Spleen (tissue), 7 donors: ENCODE measurements at regions not wholly inside any gene's neighbourhood (a gene's known extent, or its start where the extent isn't known, plus 50 kb on each side); places are given as distances from the start of the nearest gene placed in this dataset.

Experiments used
- POLR2A ChIP-seq, 3 donors: fragments of 450-650 bp; IDR thresholded peaks; one replicate each; pipeline ENCODE4 v1.5.1; 2017; ENCODE audit warnings: antibody characterized with exemption in 3 of 3, mild to moderate bottlenecking in 1 of 3
- POLR2AphosphoS5 ChIP-seq, 3 donors: sonication (generic); formaldehyde crosslinking; IDR thresholded peaks; one replicate each; pipeline ENCODE4 v1.5.1; 2017; ENCODE audit warnings: antibody characterized with exemption in 3 of 3
- TF ChIP-seq, protein P1 (sequence below), 11 experiments: fragments of 200-600 bp in 7 of 11; fragments of 450-650 bp in 4 of 11; sonication (generic) in 4 of 11; IDR thresholded peaks in 8 of 11; conservative IDR thresholded peaks in 3 of 11; 1 replicate in 7 of 11; 2 replicates in 4 of 11; pipeline versions ENCODE4 v1.4.0 to v1.8.0; 2016 to 2021; ENCODE audit warnings: antibody characterized with exemption in 11 of 11, inconsistent platforms in 4 of 11, mild to moderate bottlenecking in 1 of 11
- donor health status: DM: no; HTN: no; CAD: no; lungs with moderate emphysema.
- donor health status: DM: no; HTN: no; CAD: no.
- donor health status: DM: no; HTN: no; CAD: no.

DNA sequence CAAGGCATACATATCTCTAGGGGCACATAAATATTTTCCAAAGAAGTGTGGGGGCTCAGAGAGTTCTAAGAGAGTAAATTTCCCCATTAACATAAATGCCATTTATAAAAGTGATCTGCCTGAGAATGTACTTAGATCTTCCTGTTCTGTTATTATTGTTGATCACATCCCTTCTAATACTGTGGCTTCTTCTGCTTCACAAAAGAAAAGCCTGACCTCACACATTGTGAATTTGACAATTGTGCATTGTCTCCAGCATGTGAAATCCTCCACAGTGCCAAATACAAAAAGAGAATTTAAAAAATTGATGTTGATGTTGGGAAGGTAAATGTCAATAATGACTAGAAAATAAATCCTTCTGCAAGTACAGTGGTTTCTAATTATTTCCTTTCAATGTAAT, 330.5 kb upstream of the LRIG3 start:
- TF ChIP-seq, protein P1, sequence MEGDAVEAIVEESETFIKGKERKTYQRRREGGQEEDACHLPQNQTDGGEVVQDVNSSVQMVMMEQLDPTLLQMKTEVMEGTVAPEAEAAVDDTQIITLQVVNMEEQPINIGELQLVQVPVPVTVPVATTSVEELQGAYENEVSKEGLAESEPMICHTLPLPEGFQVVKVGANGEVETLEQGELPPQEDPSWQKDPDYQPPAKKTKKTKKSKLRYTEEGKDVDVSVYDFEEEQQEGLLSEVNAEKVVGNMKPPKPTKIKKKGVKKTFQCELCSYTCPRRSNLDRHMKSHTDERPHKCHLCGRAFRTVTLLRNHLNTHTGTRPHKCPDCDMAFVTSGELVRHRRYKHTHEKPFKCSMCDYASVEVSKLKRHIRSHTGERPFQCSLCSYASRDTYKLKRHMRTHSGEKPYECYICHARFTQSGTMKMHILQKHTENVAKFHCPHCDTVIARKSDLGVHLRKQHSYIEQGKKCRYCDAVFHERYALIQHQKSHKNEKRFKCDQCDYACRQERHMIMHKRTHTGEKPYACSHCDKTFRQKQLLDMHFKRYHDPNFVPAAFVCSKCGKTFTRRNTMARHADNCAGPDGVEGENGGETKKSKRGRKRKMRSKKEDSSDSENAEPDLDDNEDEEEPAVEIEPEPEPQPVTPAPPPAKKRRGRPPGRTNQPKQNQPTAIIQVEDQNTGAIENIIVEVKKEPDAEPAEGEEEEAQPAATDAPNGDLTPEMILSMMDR (IDR thresholded peaks at IDR 0.05 in 8 of 11, conservative IDR thresholded peaks at IDR 0.05 in 3 of 11): no peak
- TF ChIP-seq POLR2A (IDR thresholded peaks at IDR 0.05): no peak
- TF ChIP-seq POLR2AphosphoS5 (IDR thresholded peaks at IDR 0.05): no peak
